A673 (cell line): ENCODE measurements at regions not wholly inside any gene's neighbourhood (a gene's known extent, or its start where the extent isn't known, plus 50 kb on each side); places are given as distances from the start of the nearest gene placed in this dataset.

Experiments
- CTCF ChIP-seq: fragments of 300-800, 200-600 bp; sonication (generic); conservative IDR thresholded peaks from 2 replicates; pipeline ENCODE4 v1.5.1; 2017; ENCODE audit warnings: low read depth, mild to moderate bottlenecking, antibody characterized with exemption, low read length, moderate library complexity, mixed read lengths
- EZH2 ChIP-seq: fragments of 200-600 bp; sonication (generic); IDR thresholded peaks from 2 replicates; pipeline ENCODE4 v1.6.1; 2017; ENCODE audit warnings: borderline replicate concordance, low read depth, mild to moderate bottlenecking, mixed read lengths, antibody characterized with exemption, low read length; ENCODE audit not compliant: poor library complexity, severe bottlenecking

- TF ChIP-seq CTCF (no peak), EZH2 (no peak)
These were observed 1002.4 kb downstream of the SLITRK1 start for GRCh38 chr13:82879921-82880320.
